Activated T-cell treated with anti-CD3 and anti-CD28 coated beads for 48 hours (primary cell): ENCODE measurements at regions not wholly inside any gene's neighbourhood (a gene's known extent, or its start where the extent isn't known, plus 50 kb on each side); places are given as distances from the start of the nearest gene placed in this dataset.
"Not testable (repeated sequence)": the region's sequence is repeated elsewhere in the genome, so short reads cannot be mapped to it uniquely, and the experiment has no call there.

ENCODE experiments used
- DNase-seq: peaks from one replicate; pipeline ENCODE4 v3.0.0-alpha.2; 2020; ENCODE audit warnings: low read depth

- DNase-seq, result no peak
Observed at GRCh38 chr2:120531863-120532600, 186.1 kb downstream of the INHBB start.

GRCh38 chr2:120533625-120534024 is 187.7 kb downstream of the INHBB start:
- DNase-seq, result no peak

- DNase-seq, result no peak
Observed at GRCh38 chr2:120534457-120534856, 188.5 kb downstream of the INHBB start.

- DNase-seq, result no peak
Observed at GRCh38 chr2:120535081-120535480, 189.1 kb downstream of the INHBB start.

- no peak for DNase-seq
Observed at GRCh38 chr2:120536141-120536540, 190.2 kb downstream of the INHBB start.

- no peak for DNase-seq
Observed at GRCh38 chr2:120538691-120539423, 192.9 kb downstream of the INHBB start.

- DNase-seq, result no peak
Observed at GRCh38 chr2:120539424-120539936, 193.5 kb downstream of the INHBB start.

- no peak for DNase-seq
Observed at GRCh38 chr2:120539937-120540718, 194.2 kb downstream of the INHBB start.

GRCh38 chr2:120540719-120541552 is 194.7 kb upstream of the GLI2 start:
- no peak for DNase-seq

GRCh38 chr2:120541553-120541932 is 194.1 kb upstream of the GLI2 start:
- DNase-seq, result no peak

- no peak for DNase-seq
Observed at GRCh38 chr2:120541972-120542670, 193.5 kb upstream of the GLI2 start.

- no peak for DNase-seq
Observed at GRCh38 chr2:120542911-120543527, 192.6 kb upstream of the GLI2 start.

- no peak for DNase-seq
Observed at GRCh38 chr2:120543899-120544298, 191.8 kb upstream of the GLI2 start.

GRCh38 chr2:120544522-120544921 is 191.1 kb upstream of the GLI2 start:
- DNase-seq, result no peak

GRCh38 chr2:120545007-120545406 is 190.7 kb upstream of the GLI2 start:
- DNase-seq, result not testable (repeated sequence)

GRCh38 chr2:120545521-120546047 is 190.1 kb upstream of the GLI2 start:
- DNase-seq, result no peak

GRCh38 chr2:120546048-120546864 is 189.4 kb upstream of the GLI2 start:
- DNase-seq, result no peak

GRCh38 chr2:120546865-120547390 is 188.7 kb upstream of the GLI2 start:
- DNase-seq, result no peak

GRCh38 chr2:120547662-120548061 is 188.0 kb upstream of the GLI2 start:
- DNase-seq, result no peak
